A673 (cell line): ENCODE measurements at regions not wholly inside any gene's neighbourhood (a gene's known extent, or its start where the extent isn't known, plus 50 kb on each side); places are given as distances from the start of the nearest gene placed in this dataset.

Experiments used
- EZH2 ChIP-seq: fragments of 200-600 bp; sonication (generic); IDR thresholded peaks from 2 replicates; pipeline ENCODE4 v1.6.1; 2017; ENCODE audit warnings: borderline replicate concordance, low read depth, mild to moderate bottlenecking, mixed read lengths, antibody characterized with exemption, low read length; ENCODE audit not compliant: poor library complexity, severe bottlenecking
- TF ChIP-seq, protein P1 (sequence below): fragments of 300-800, 200-600 bp; sonication (generic); conservative IDR thresholded peaks from 2 replicates; pipeline ENCODE4 v1.5.1; 2017; ENCODE audit warnings: low read depth, mild to moderate bottlenecking, antibody characterized with exemption, low read length, moderate library complexity, mixed read lengths

- TF ChIP-seq EZH2: no peak
- TF ChIP-seq, protein P1, sequence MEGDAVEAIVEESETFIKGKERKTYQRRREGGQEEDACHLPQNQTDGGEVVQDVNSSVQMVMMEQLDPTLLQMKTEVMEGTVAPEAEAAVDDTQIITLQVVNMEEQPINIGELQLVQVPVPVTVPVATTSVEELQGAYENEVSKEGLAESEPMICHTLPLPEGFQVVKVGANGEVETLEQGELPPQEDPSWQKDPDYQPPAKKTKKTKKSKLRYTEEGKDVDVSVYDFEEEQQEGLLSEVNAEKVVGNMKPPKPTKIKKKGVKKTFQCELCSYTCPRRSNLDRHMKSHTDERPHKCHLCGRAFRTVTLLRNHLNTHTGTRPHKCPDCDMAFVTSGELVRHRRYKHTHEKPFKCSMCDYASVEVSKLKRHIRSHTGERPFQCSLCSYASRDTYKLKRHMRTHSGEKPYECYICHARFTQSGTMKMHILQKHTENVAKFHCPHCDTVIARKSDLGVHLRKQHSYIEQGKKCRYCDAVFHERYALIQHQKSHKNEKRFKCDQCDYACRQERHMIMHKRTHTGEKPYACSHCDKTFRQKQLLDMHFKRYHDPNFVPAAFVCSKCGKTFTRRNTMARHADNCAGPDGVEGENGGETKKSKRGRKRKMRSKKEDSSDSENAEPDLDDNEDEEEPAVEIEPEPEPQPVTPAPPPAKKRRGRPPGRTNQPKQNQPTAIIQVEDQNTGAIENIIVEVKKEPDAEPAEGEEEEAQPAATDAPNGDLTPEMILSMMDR: no peak
Observed at GRCh38 chr7:52826515-52827265, 208.7 kb upstream of the POM121L12 start.
